Endothelial cell (in vitro differentiated cells): ENCODE measurements at regions not wholly inside any gene's neighbourhood (a gene's known extent, or its start where the extent isn't known, plus 50 kb on each side); places are given as distances from the start of the nearest gene placed in this dataset.
"Not testable (repeated sequence)": the region's sequence is repeated elsewhere in the genome, so short reads cannot be mapped to it uniquely, and the experiment has no call there.

Source experiments
- DNase-seq: peaks from one replicate; pipeline ENCODE4 v3.0.0; 2021; ENCODE audit warnings: low spot score
- H3K27ac Mint-ChIP-seq: one replicate; pipeline ENCODE4 v1.8.0; 2021; ENCODE audit warnings: mixed read lengths, inconsistent platforms; ENCODE audit not compliant: unreplicated experiment
- H3K27me3 Mint-ChIP-seq: one replicate; pipeline ENCODE4 v1.8.0; 2021; ENCODE audit warnings: mild to moderate bottlenecking, moderate library complexity, mixed read lengths, inconsistent platforms; ENCODE audit not compliant: unreplicated experiment
- H3K36me3 Mint-ChIP-seq: one replicate; pipeline ENCODE4 v1.8.0; 2021; ENCODE audit warnings: mild to moderate bottlenecking, low read depth, mixed read lengths, inconsistent platforms; ENCODE audit not compliant: unreplicated experiment
- H3K4me1 Mint-ChIP-seq: one replicate; pipeline ENCODE4 v1.8.0; 2021; ENCODE audit warnings: mild to moderate bottlenecking, mixed read lengths, inconsistent platforms; ENCODE audit not compliant: unreplicated experiment
- H3K4me3 Mint-ChIP-seq: one replicate; pipeline ENCODE4 v1.8.0; 2021; ENCODE audit warnings: mild to moderate bottlenecking, mixed read lengths, inconsistent platforms; ENCODE audit not compliant: unreplicated experiment
- H3K9me3 Mint-ChIP-seq: one replicate; pipeline ENCODE4 v1.8.0; 2021; ENCODE audit warnings: mixed read lengths, inconsistent platforms; ENCODE audit not compliant: unreplicated experiment
- TF ChIP-seq, protein P1 (sequence below): fragments of 200-600 bp; sonication (generic); IDR thresholded peaks from one replicate; pipeline ENCODE4 v1.5.0; 2021; ENCODE audit warnings: antibody characterized with exemption; ENCODE audit not compliant: unreplicated experiment

DNA sequence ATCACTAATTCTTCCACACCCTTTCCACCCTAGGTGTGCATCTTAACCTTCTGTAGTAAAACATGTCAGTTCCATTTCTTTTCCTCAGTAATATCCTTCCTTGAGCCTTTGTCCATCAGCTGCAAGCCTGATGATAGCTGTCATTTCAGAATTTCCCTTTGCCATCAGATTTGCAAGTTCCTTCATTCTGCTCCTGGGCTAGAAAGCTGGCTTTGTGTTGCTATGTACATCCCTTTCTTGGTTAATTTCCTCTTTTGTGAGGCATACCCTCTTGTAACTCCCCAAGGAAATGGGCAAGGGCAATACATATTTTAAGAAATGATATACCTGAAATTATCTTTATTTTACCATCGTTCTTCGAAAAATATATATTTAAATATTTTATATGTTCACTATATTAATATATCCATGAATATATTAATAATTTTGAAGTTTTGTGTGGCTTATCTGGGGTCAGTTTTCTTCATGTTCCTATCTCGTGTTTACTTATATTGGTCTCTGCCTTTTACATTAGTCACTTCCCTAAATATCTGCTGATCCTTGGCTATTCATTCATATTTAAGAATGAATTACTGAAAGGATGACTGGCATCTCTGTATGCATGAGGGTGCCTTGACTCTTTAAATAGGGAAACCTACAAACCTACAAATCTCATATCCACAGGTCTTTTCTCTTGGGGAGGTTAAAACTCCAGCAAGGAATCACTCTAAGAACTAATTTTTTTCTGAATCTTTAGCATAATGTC lies 143.8 kb downstream of the ZNF22 start:
- no peak overlapping the region for H3K4me3 Mint-ChIP-seq

GRCh38 chr10:45145143-45145542 lies 144.4 kb downstream of the ZNF22 start:
- H3K27me3 Mint-ChIP-seq, DNase-seq, H3K9me3 Mint-ChIP-seq, H3K36me3 Mint-ChIP-seq, H3K4me3 Mint-ChIP-seq, H3K27ac Mint-ChIP-seq, H3K4me1 Mint-ChIP-seq: not testable (repeated sequence)

More for the DNA sequence above, 143.8 kb downstream of the ZNF22 start:
- Mint-ChIP-seq H3K36me3 (no peaks in the 10 kb centered on the region), H3K4me1 (no peaks in the 10 kb centered on the region), H3K27me3 (no peaks in the 10 kb centered on the region), H3K9me3 (no peaks in the 10 kb centered on the region), H3K27ac (no peak overlapping the region)
- TF ChIP-seq, protein P1, sequence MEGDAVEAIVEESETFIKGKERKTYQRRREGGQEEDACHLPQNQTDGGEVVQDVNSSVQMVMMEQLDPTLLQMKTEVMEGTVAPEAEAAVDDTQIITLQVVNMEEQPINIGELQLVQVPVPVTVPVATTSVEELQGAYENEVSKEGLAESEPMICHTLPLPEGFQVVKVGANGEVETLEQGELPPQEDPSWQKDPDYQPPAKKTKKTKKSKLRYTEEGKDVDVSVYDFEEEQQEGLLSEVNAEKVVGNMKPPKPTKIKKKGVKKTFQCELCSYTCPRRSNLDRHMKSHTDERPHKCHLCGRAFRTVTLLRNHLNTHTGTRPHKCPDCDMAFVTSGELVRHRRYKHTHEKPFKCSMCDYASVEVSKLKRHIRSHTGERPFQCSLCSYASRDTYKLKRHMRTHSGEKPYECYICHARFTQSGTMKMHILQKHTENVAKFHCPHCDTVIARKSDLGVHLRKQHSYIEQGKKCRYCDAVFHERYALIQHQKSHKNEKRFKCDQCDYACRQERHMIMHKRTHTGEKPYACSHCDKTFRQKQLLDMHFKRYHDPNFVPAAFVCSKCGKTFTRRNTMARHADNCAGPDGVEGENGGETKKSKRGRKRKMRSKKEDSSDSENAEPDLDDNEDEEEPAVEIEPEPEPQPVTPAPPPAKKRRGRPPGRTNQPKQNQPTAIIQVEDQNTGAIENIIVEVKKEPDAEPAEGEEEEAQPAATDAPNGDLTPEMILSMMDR: no peak
- no peak for DNase-seq

GRCh38 chr10:45147000-45147399 lies 146.3 kb downstream of the ZNF22 start:
- H3K4me3 Mint-ChIP-seq: no peak overlapping the region
- no peaks in the 10 kb centered on the region for H3K4me1 Mint-ChIP-seq
- H3K36me3 Mint-ChIP-seq: no peaks in the 10 kb centered on the region
- TF ChIP-seq, protein P1: no peak
- no peak for DNase-seq
- no peaks in the 10 kb centered on the region for H3K9me3 Mint-ChIP-seq
- no peak overlapping the region for H3K27ac Mint-ChIP-seq
- H3K27me3 Mint-ChIP-seq: peaks cover 2% of the 10 kb centered on the region

DNA sequence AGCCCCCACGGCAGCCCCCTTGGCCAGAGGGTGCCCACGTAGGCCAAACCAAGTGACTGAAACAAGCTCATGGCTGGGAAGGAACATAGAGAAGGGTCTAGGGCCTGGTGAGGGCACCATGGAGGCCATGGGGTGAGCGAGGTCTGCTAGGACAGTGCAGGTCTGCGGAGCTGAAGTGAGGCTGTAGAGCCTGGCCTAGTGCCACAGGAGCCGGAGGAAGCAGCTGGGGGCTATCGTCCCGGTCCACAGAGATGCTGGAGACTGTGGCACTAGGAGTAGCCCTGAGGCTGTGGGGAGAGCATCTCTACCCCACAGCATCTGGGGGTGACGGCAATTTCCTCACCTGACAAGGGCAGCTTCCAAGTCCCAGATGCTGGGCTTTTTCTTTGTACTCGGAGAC lies 150.3 kb downstream of the ZNF22 start:
- no peaks in the 10 kb centered on the region for H3K36me3 Mint-ChIP-seq

DNA sequence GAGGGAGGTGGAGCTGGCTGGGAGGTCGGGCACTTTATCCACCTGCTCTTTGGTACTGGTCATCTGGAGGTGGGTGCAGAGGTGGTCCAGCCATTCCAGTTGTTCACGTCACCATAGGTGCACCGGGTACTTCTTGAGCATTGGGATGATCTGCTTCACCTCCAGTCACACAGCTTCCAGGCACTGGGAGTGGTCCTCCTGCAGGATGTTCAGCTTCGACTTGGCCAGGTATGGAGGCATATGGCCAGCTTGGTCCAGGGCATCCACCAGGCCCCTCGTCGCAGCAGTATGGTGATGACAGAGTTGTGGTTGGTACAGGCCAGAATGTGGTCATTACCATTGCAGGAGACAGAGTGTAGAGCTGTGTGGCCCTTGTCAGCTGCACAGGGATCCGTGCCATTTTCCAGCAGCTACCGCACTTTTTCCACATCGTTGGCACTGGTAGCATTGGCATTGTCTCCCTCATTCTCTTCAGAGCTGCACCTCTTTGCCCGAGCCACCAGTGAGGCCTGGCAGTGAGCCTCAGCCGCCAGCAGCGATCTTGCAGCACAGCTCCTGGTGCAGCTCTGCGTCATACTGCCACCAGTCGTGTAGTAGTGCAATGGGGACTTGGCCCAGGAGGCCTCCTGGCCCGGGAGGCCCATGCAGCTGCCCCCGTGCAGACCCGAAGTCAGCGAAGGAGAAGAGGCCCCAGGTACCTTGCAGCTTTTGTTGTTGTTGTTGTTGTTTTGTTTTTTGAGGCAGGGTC lies 150.9 kb downstream of the ZNF22 start:
- H3K36me3 Mint-ChIP-seq: no peaks in the 10 kb centered on the region
- no peaks in the 10 kb centered on the region for H3K4me1 Mint-ChIP-seq
- TF ChIP-seq, protein P1: no peak
- peaks cover 2% of the 10 kb centered on the region for H3K27me3 Mint-ChIP-seq
- H3K4me3 Mint-ChIP-seq: no peak overlapping the region
- no peak overlapping the region for H3K27ac Mint-ChIP-seq
- H3K9me3 Mint-ChIP-seq: no peaks in the 10 kb centered on the region
- no peak for DNase-seq

More for the DNA sequence above, 150.3 kb downstream of the ZNF22 start:
- H3K4me3 Mint-ChIP-seq: no peak overlapping the region
- TF ChIP-seq, protein P1: no peak
- no peaks in the 10 kb centered on the region for H3K9me3 Mint-ChIP-seq
- peaks cover 2% of the 10 kb centered on the region for H3K27me3 Mint-ChIP-seq
- H3K4me1 Mint-ChIP-seq: no peaks in the 10 kb centered on the region
- DNase-seq: no peak
- no peak overlapping the region for H3K27ac Mint-ChIP-seq
